ENCODE measurements at regions not wholly inside any gene's neighbourhood (a gene's known extent, or its start where the extent isn't known, plus 50 kb on each side); places are given as distances from the start of the nearest gene placed in this dataset.
A peak's percentile ranks its signal among the peaks of the same experiment; 100 is the strongest.

DNA sequence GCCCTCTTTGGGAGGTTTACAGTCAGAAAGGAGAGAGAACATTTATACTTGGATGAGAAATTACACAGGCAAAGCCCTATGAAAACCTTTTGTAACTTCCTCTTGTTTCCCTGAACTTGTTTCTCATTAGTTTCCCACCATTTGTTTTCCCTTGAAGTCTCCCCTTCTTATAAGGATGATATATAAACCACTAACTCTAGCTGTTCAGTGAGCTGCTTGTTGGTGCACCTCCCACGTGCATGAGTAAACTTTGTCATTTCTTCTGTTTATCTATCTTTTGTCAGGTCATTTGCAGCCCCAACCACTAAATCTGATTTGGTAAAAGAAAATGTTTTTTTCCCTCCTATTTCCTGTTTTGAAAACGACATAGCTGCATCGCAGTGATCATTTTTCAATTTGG lies 919.9 kb downstream of the SLITRK1 start:
- ChIA-PET POLR2A (ENCODE audit: unreplicated experiment) (no interaction called here), CTCF (interaction anchor here (0.6 kb wide), 2 partner anchors 83 to 1005 kb away, joined by 3 to 7 read pairs; no protein-coding TSS in a partner anchor)
- Histone ChIP-seq H3K14ac (replicated peaks; ENCODE audit: low read depth, low read length) (no peak overlapping the region), H3K79me1 (ENCODE audit: low read depth in 1 of 2, low read length in 2 of 2) (no peaks in the 10 kb centered on the region), H4K5ac (ENCODE audit: low read depth, low read length) (no peak overlapping the region), H2BK20ac (ENCODE audit: low read depth, low read length) (no peak overlapping the region), H3K4me3 (ENCODE audit: insufficient read depth, low read depth, low read length) (no peak overlapping the region), H3K9me3 (ENCODE audit: control insufficient read depth, insufficient read depth, low read length) (no peaks in the 10 kb centered on the region), H3K4ac (ENCODE audit: low read depth, low read length) (no peak overlapping the region), H4K20me1 (ENCODE audit: insufficient read depth, low read length) (no peaks in the 10 kb centered on the region), H4K91ac (ENCODE audit: insufficient read depth, low read depth, low read length) (no peak overlapping the region), H3K56ac (ENCODE audit: extremely low read depth, insufficient read depth, low read length) (no peak overlapping the region), H4K8ac (ENCODE audit: low read depth in 2 of 2, low read length in 2 of 2) (no peak overlapping the region), H3K9ac (ENCODE audit: low read depth, low read length) (no peak overlapping the region), H2BK5ac (ENCODE audit: low read depth, low read length, poor library complexity, severe bottlenecking) (no peak overlapping the region), H3K9me1 (ENCODE audit: insufficient read depth, low read length) (no peaks in the 10 kb centered on the region), H2AK9ac (replicated peaks; ENCODE audit: low read depth, low read length, poor library complexity) (no peak overlapping the region), H3K4me1 (ENCODE audit: control insufficient read depth, insufficient read depth, low read length) (no peaks in the 10 kb centered on the region), H2BK15ac (ENCODE audit: low read depth, low read length) (no peak overlapping the region), H2AFZ (replicated peaks; ENCODE audit: low read length, poor library complexity) (no peak overlapping the region), H3K18ac (ENCODE audit: low read depth, low read length) (no peak overlapping the region), H3K23ac (ENCODE audit: low read depth, low read length) (no peak overlapping the region), H3K27ac (ENCODE audit: insufficient read depth, low read length) (no peak overlapping the region), H2AK5ac (ENCODE audit: low read depth, low read length) (no peak overlapping the region), H2BK120ac (ENCODE audit: low read depth, low read length) (no peak overlapping the region), H3K36me3 (ENCODE audit: control insufficient read depth, insufficient read depth, low read length) (no peaks in the 10 kb centered on the region), H3K27me3 (ENCODE audit: control insufficient read depth, insufficient read depth, low read length) (no peaks in the 10 kb centered on the region), H3K4me2 (ENCODE audit: low read depth, low read length) (peak overlapping the region; percentile 60; the same call in 1 of the 2 replicates)
- dilution Hi-C loops (cut with HindIII; ENCODE audit: low sequenced_read_pairs, unreplicated experiment), result no loop called here
- in situ Hi-C loops (cut with MboI; ENCODE audit: low sequenced_read_pairs), result no loop called here
- WGBS, 2 experiments (ENCODE audit: extremely low coverage in 2 of 2, insufficient read length in 1 of 2), result no CpG with 5 or more reads among the region's 3 CpGs
- DNase-seq (no peak), ATAC-seq (ENCODE audit: low read depth) (no peak)
- no TSS peak for BruUV-seq (replicated peaks)
- intact Hi-C loops (cut with micrococcal nuclease), result no loop called here
- TF ChIP-seq MAFK (IDR thresholded peaks at IDR 0.05; ENCODE audit: low read depth, low read length) (no peak), RFX5 (IDR thresholded peaks at IDR 0.05; ENCODE audit: low read depth, low read length) (no peak), FOS (IDR thresholded peaks at IDR 0.05; ENCODE audit: low read depth, low read length) (no peak), MXI1 (IDR thresholded peaks at IDR 0.05; ENCODE audit: borderline replicate concordance, low read depth, low read length) (no peak), NFE2L2 (IDR thresholded peaks at IDR 0.05; ENCODE audit: low read depth, low read length) (no peak), RCOR1 (IDR thresholded peaks at IDR 0.05; ENCODE audit: insufficient replicate concordance, low read length) (no peak), CHD1 (IDR thresholded peaks at IDR 0.05; ENCODE audit: low read depth, low read length) (no peak), BHLHE40 (IDR thresholded peaks at IDR 0.05; ENCODE audit: low read depth, low read length) (no peak)
- TF ChIP-seq, protein P1, sequence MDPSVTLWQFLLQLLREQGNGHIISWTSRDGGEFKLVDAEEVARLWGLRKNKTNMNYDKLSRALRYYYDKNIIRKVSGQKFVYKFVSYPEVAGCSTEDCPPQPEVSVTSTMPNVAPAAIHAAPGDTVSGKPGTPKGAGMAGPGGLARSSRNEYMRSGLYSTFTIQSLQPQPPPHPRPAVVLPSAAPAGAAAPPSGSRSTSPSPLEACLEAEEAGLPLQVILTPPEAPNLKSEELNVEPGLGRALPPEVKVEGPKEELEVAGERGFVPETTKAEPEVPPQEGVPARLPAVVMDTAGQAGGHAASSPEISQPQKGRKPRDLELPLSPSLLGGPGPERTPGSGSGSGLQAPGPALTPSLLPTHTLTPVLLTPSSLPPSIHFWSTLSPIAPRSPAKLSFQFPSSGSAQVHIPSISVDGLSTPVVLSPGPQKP (IDR thresholded peaks at IDR 0.05; ENCODE audit: borderline replicate concordance, low read depth, low read length), result no peak
- TF ChIP-seq, protein P2, sequence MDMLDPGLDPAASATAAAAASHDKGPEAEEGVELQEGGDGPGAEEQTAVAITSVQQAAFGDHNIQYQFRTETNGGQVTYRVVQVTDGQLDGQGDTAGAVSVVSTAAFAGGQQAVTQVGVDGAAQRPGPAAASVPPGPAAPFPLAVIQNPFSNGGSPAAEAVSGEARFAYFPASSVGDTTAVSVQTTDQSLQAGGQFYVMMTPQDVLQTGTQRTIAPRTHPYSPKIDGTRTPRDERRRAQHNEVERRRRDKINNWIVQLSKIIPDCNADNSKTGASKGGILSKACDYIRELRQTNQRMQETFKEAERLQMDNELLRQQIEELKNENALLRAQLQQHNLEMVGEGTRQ (IDR thresholded peaks at IDR 0.05; ENCODE audit: low read depth, low read length), result no peak

All from IMR-90 (cell line).